HFFc6 (cell line): ENCODE measurements at regions not wholly inside any gene's neighbourhood (a gene's known extent, or its start where the extent isn't known, plus 50 kb on each side); places are given as distances from the start of the nearest gene placed in this dataset.

Source experiments
- DNase-seq: peaks from one replicate; pipeline ENCODE4 v3.0.0-alpha.2; 2018
- H3K27ac Mint-ChIP-seq: 2 replicates; pipeline ENCODE4 v1.8.0; 2020; ENCODE audit warnings: mild to moderate bottlenecking, mixed read lengths
- H3K27me3 Mint-ChIP-seq: 2 replicates; pipeline ENCODE4 v1.8.0; 2021; ENCODE audit warnings: mild to moderate bottlenecking, moderate library complexity, mixed read lengths; ENCODE audit not compliant: insufficient read depth
- H3K36me3 Mint-ChIP-seq: 2 replicates; pipeline ENCODE4 v1.8.0; 2021; ENCODE audit warnings: low read depth, mixed read lengths
- H3K4me1 Mint-ChIP-seq: 2 replicates; pipeline ENCODE4 v1.8.0; 2020; ENCODE audit warnings: low read depth, mixed read lengths
- H3K4me3 Mint-ChIP-seq: 2 replicates; pipeline ENCODE4 v1.8.0; 2020; ENCODE audit warnings: mild to moderate bottlenecking, moderate library complexity, mixed read lengths
- H3K9me3 Mint-ChIP-seq: 2 replicates; pipeline ENCODE4 v1.8.0; 2020; ENCODE audit warnings: mild to moderate bottlenecking, mixed read lengths
- CTCF ChIP-seq: fragments of 200-600 bp; sonication (generic); IDR thresholded peaks from 2 replicates; pipeline ENCODE4 v1.5.0; 2021; ENCODE audit warnings: antibody characterized with exemption, mild to moderate bottlenecking

GRCh38 chr12:114191581-114191980 is 214.4 kb downstream of the TBX5 start:
- no peak for TF ChIP-seq CTCF
- no peak for DNase-seq
- Mint-ChIP-seq H3K27me3 (peaks cover 29% of the 10 kb centered on the region), H3K36me3 (no peaks in the 10 kb centered on the region), H3K27ac (no peak overlapping the region), H3K9me3 (no peaks in the 10 kb centered on the region), H3K4me3 (no peak overlapping the region), H3K4me1 (peaks cover 6% of the 10 kb centered on the region; the same call in 1 of the 2 replicates)

DNA sequence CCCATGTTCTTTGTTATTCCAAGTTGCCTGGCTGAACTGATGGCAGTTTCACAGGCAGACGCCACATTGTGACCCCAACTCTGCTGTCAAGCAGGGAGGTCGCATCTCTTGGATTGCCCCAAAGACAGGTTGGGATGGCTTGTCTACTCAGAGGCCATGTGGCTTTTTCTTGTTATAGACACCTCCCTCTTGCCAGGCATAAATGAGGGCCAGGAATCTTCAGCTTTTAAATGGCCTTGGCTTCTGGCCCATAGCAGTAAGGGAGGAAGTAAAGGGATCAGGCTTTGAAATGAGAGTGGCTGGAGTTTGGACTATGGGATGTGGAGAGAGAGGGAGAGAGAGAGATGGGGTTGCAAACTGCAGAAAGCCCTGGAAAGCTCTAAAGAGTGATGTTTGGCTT is 215.0 kb downstream of the TBX5 start:
- Mint-ChIP-seq H3K27ac (no peak overlapping the region), H3K4me3 (no peak overlapping the region), H3K36me3 (no peaks in the 10 kb centered on the region), H3K4me1 (peaks cover 6% of the 10 kb centered on the region; the same call in 1 of the 2 replicates), H3K27me3 (peaks cover 33% of the 10 kb centered on the region), H3K9me3 (no peaks in the 10 kb centered on the region)
- no peak for DNase-seq
- TF ChIP-seq CTCF, result no peak

DNA sequence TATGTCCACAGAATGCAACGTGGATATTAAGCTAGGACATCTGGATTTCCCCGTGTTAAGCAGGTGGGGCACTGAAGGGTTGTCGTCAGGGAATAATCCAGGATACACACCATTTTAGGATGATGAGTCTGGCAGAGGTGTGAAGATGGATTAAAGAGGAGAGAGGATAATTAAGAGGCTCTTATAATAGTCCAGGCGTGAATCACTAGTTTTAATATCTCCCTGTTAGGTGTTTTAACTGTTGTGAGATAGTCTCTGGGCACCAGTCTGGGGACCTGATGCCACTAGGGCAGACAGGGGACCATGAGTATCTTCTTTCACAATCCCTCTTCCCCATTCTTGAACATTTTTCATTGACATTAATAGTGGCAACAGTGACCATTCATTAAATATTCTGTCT is 216.7 kb downstream of the TBX5 start:
- no peaks in the 10 kb centered on the region for H3K4me1 Mint-ChIP-seq
- TF ChIP-seq CTCF, result no peak
- H3K9me3 Mint-ChIP-seq, result no peaks in the 10 kb centered on the region
- H3K36me3 Mint-ChIP-seq, result no peaks in the 10 kb centered on the region
- no peak for DNase-seq
- no peak overlapping the region for H3K27ac Mint-ChIP-seq
- H3K27me3 Mint-ChIP-seq, result peaks cover 29% of the 10 kb centered on the region
- no peak overlapping the region for H3K4me3 Mint-ChIP-seq

DNA sequence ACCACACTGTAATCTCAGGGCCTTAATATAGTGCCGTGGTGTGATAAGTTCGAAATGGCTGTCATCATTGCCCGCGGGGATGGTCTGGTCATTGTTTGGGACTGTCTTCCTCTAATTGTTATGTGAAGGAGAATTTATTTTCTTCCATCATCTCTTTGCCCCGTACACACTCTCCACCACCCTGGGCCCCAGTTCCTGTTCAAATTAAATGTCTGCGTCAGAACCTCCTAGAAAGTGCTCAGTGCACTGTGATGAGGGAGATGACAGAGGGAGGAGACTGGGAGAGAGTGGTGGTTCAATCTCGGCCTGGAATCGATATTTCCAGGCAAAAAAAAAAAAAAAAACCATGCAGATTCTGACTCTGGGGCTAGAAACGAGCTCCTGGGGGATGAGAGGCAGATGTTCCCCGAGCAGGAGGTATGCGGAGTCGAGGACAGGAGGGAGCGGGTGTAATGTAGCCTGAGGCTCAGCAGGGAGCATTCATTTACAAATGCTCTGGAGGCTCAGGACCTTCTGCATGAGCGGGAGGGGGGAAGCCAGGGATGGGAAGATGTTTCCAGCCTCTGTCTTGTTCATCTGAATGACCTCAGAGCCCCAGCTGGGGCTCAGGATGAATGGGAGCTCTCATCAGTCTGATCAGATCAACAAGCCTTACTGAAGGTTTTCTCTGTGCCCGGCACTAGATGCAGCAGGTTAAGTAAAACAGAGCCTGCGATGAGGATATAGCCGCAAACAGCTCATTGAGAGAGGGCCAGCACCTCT is 219.5 kb downstream of the TBX5 start:
- no peak for DNase-seq
- Mint-ChIP-seq H3K4me1 (no peaks in the 10 kb centered on the region), H3K9me3 (no peaks in the 10 kb centered on the region), H3K27ac (no peak overlapping the region), H3K36me3 (no peaks in the 10 kb centered on the region), H3K27me3 (peaks cover 24% of the 10 kb centered on the region), H3K4me3 (no peak overlapping the region)
- TF ChIP-seq CTCF, result no peak

DNA sequence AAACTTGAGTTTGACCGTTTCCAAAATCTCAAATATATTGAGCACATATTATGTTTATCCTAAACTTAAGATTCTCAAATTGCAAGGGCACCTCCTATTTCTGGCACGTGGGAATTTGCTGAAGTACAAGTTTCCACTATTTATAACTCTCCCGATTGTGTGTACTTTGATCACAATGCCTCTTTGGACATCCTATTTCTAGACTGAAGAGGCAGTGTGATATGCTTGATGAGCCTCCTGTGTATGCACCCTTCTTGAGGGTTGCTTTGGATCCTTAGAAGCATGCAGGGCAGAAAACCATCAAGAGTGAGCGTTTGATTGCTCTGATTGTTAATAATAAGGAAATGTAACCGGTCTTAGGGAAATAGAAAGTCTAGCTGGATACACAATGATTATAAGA is 218.9 kb upstream of the RBM19 start:
- H3K27ac Mint-ChIP-seq, result no peak overlapping the region
- no peak for DNase-seq
- no peaks in the 10 kb centered on the region for H3K36me3 Mint-ChIP-seq
- no peaks in the 10 kb centered on the region for H3K4me1 Mint-ChIP-seq
- H3K9me3 Mint-ChIP-seq, result no peaks in the 10 kb centered on the region
- H3K27me3 Mint-ChIP-seq, result peaks cover 32% of the 10 kb centered on the region
- no peak for TF ChIP-seq CTCF
- no peak overlapping the region for H3K4me3 Mint-ChIP-seq
